ENCODE measurements at regions not wholly inside any gene's neighbourhood (a gene's known extent, or its start where the extent isn't known, plus 50 kb on each side); places are given as distances from the start of the nearest gene placed in this dataset.
"Not testable (repeated sequence)": the region's sequence is repeated elsewhere in the genome, so short reads cannot be mapped to it uniquely, and the experiment has no call there.

DNA sequence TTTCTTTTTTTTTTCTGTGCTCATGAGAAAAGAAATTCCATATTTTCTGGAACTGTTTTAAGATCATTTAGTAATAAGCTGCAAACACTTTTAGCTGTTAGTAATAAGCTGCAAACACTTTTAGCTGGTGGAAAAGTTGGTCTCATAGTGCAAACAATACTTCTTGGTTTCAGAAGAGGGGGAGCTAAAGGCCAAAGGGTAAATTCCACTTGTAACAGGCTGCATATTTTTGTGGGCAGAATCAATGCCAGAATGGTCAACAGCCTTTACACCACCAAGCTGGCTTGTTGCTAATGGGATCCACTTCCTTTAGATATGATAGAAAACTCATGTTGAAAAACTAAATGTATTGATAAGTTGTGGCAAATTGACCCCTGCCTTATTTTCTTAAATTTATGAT lies 356.8 kb downstream of the NR4A2 start:
- CTCF ChIA-PET, result no interaction called here

DNA sequence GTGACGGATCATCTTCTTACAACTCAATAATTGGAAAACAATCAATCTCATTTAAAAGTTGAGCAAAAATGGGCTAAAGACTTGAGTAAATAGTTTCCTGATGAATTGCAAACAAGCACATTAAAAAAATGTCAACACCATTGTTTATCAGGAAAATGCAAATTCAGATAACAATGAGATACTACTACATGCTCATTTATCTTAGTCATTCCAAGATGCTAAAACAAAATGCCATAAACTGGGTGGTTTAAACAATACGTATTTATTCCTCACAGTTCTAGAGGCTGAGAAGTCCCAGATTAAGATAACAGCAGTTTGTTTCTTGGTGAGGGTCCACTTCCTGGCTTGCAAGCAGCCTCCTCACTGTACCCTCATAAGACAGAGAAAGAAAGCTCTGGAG lies 359.6 kb downstream of the NR4A2 start:
- Histone ChIP-seq H3K4me3 (ENCODE audit: control insufficient read depth in 1 of 7, extremely low read depth in 1 of 7, insufficient read depth in 4 of 7, low read depth in 2 of 7, low read length in 6 of 7) (no peak overlapping the region), H3K27ac (ENCODE audit: insufficient read depth in 1 of 2, low read depth in 1 of 2, low read length in 2 of 2, poor library complexity in 1 of 2, severe bottlenecking in 2 of 2) (no peak overlapping the region), H3K36me3 (ENCODE audit: control insufficient read depth in 4 of 4, insufficient read depth in 4 of 4, low read length in 3 of 4) (no peaks in the 10 kb centered on the region), H3K9me3 (ENCODE audit: control extremely low read depth in 1 of 5, control insufficient read depth in 4 of 5, insufficient read depth in 2 of 5, low read depth in 1 of 5, low read length in 4 of 5) (no peaks in the 10 kb centered on the region), H3K4me1 (ENCODE audit: control extremely low read depth in 1 of 4, control insufficient read depth in 4 of 4, insufficient read depth in 4 of 4, low read length in 3 of 4) (no peaks in the 10 kb centered on the region), H3K27me3 (replicated peaks in 2 of 5; ENCODE audit: control insufficient read depth in 4 of 5, insufficient read depth in 5 of 5, low read length in 4 of 5) (no peaks in the 10 kb centered on the region)
- ChIA-PET POLR2A (interaction anchor here (0.7 kb wide), 1 partner anchor 73 kb away, joined by 8 read pairs; no protein-coding TSS in a partner anchor), CTCF (no interaction called here)
- DNase-seq, result no peak
- 100% methylated on average over 1 of the region's 2 CpGs for WGBS (ENCODE audit: insufficient coverage)

More for the DNA sequence above, 356.8 kb downstream of the NR4A2 start:
- no peak for DNase-seq
- no peak overlapping the region for H3K4me3 ChIP-seq (ENCODE audit: control insufficient read depth in 1 of 7, extremely low read depth in 1 of 7, insufficient read depth in 4 of 7, low read depth in 2 of 7, low read length in 6 of 7)
- no peaks in the 10 kb centered on the region for H3K9me3 ChIP-seq (ENCODE audit: control extremely low read depth in 1 of 5, control insufficient read depth in 4 of 5, insufficient read depth in 2 of 5, low read depth in 1 of 5, low read length in 4 of 5)
- H3K36me3 ChIP-seq (ENCODE audit: control insufficient read depth in 4 of 4, insufficient read depth in 4 of 4, low read length in 3 of 4), result no peaks in the 10 kb centered on the region
- POLR2A ChIA-PET, result no interaction called here
- no peaks in the 10 kb centered on the region for H3K27me3 ChIP-seq (replicated peaks in 2 of 5; ENCODE audit: control insufficient read depth in 4 of 5, insufficient read depth in 5 of 5, low read length in 4 of 5)
- H3K27ac ChIP-seq (ENCODE audit: insufficient read depth in 1 of 2, low read depth in 1 of 2, low read length in 2 of 2, poor library complexity in 1 of 2, severe bottlenecking in 2 of 2), result no peak overlapping the region
- no peaks in the 10 kb centered on the region for H3K4me1 ChIP-seq (ENCODE audit: control extremely low read depth in 1 of 4, control insufficient read depth in 4 of 4, insufficient read depth in 4 of 4, low read length in 3 of 4)

DNA sequence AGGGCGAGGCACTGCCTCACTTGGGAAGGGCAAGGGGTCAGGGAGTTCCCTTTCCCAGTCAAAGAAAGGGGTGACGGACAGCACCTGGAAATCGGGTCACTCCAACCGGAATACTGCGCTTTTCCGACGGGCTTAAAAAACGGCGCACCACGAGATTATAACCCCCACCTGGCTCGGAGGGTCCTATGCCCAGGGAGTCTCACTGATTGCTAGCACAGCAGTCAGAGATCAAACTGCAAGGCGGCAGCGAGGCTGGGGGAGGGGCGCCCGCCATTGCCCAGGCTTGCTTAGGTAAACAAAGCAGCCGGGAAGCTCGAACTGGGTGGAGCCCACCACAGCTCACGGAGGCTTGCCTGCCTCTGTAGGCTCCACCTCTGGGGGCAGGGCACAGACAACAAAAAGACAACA lies 366.5 kb downstream of the NR4A2 start:
- DNase-seq; H3K4me1 ChIP-seq (ENCODE audit: control extremely low read depth in 1 of 4, control insufficient read depth in 4 of 4, insufficient read depth in 4 of 4, low read length in 3 of 4); H3K9me3 ChIP-seq (ENCODE audit: control extremely low read depth in 1 of 5, control insufficient read depth in 4 of 5, insufficient read depth in 2 of 5, low read depth in 1 of 5, low read length in 4 of 5); H3K27ac ChIP-seq (ENCODE audit: insufficient read depth in 1 of 2, low read depth in 1 of 2, low read length in 2 of 2, poor library complexity in 1 of 2, severe bottlenecking in 2 of 2); CTCF ChIA-PET; POLR2A ChIA-PET; H3K27me3 ChIP-seq (replicated peaks in 2 of 5; ENCODE audit: control insufficient read depth in 4 of 5, insufficient read depth in 5 of 5, low read length in 4 of 5); H3K4me3 ChIP-seq (ENCODE audit: control insufficient read depth in 1 of 7, extremely low read depth in 1 of 7, insufficient read depth in 4 of 7, low read depth in 2 of 7, low read length in 6 of 7); H3K36me3 ChIP-seq (ENCODE audit: control insufficient read depth in 4 of 4, insufficient read depth in 4 of 4, low read length in 3 of 4): not testable (repeated sequence)
- 98% methylated on average over 11 of the region's 18 CpGs for WGBS (ENCODE audit: insufficient coverage)

DNA sequence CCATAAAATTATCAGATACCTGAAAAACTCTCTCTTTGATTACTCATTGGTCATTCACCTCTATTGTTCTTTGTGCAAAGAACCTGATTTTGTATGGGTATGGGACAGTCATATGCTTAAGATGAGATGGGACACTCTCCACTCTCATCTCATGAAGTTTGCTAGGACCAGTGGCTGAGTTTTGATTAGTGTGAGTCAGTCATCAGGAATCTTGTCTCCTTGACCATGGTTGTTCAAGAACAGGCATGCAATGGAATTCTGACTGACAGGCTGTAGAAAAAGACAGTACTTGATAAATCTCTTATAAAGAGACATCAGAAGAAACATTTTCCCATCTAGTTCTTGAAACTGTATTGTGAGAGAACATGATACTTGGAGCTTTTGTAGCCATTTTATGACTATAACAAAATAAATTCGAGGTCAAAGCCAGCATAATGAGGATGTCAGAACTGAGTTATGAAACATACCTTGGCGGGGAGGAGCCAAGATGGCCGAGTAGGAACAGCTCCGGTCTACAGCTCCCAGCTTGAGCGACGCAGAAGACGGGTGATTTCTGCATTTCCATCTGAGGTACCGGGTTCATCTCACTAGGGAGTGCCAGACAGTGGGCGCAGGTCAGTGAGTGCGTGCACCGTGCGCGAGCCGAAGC lies 367.0 kb downstream of the NR4A2 start:
- DNase-seq, result no peak
- whole genome bisulfite sequencing (ENCODE audit: insufficient coverage), result 96% methylated on average over 9 of the region's 14 CpGs
- CTCF ChIA-PET, result no interaction called here

DNA sequence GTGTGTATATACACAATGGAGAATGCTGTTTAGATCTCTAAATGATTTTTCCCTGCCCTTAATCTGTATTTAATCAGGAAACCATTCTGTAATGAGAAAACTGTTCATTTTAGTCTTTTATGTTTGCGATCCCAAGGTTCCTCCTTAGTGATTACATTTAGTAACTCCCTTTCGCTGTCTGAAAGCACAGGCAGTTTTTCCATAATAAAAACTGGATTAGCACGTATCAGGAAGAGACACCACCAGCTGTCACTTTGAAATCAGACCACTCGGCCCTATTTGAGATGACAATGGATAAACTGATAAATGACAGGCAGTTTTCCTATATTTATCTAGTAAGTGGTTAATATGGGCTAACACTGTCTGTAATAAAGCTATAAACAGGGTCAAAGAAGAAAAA lies 370.9 kb downstream of the NR4A2 start:
- DNase-seq, result no peak
- POLR2A ChIA-PET, result no interaction called here
- Histone ChIP-seq H3K4me3 (ENCODE audit: control insufficient read depth in 1 of 7, extremely low read depth in 1 of 7, insufficient read depth in 4 of 7, low read depth in 2 of 7, low read length in 6 of 7) (no peak overlapping the region), H3K27me3 (replicated peaks in 2 of 5; ENCODE audit: control insufficient read depth in 4 of 5, insufficient read depth in 5 of 5, low read length in 4 of 5) (no peaks in the 10 kb centered on the region), H3K4me1 (ENCODE audit: control extremely low read depth in 1 of 4, control insufficient read depth in 4 of 4, insufficient read depth in 4 of 4, low read length in 3 of 4) (no peaks in the 10 kb centered on the region), H3K9me3 (ENCODE audit: control extremely low read depth in 1 of 5, control insufficient read depth in 4 of 5, insufficient read depth in 2 of 5, low read depth in 1 of 5, low read length in 4 of 5) (no peaks in the 10 kb centered on the region), H3K36me3 (ENCODE audit: control insufficient read depth in 4 of 4, insufficient read depth in 4 of 4, low read length in 3 of 4) (no peaks in the 10 kb centered on the region), H3K27ac (ENCODE audit: insufficient read depth in 1 of 2, low read depth in 1 of 2, low read length in 2 of 2, poor library complexity in 1 of 2, severe bottlenecking in 2 of 2) (no peak overlapping the region)
- CTCF ChIA-PET, result no interaction called here
- WGBS (ENCODE audit: insufficient coverage), result 90% methylated on average over 2 of the region's 4 CpGs

More for the DNA sequence above, 367.0 kb downstream of the NR4A2 start:
- Histone ChIP-seq H3K4me3 (ENCODE audit: control insufficient read depth in 1 of 7, extremely low read depth in 1 of 7, insufficient read depth in 4 of 7, low read depth in 2 of 7, low read length in 6 of 7) (no peak overlapping the region), H3K36me3 (ENCODE audit: control insufficient read depth in 4 of 4, insufficient read depth in 4 of 4, low read length in 3 of 4) (no peaks in the 10 kb centered on the region), H3K4me1 (ENCODE audit: control extremely low read depth in 1 of 4, control insufficient read depth in 4 of 4, insufficient read depth in 4 of 4, low read length in 3 of 4) (no peaks in the 10 kb centered on the region), H3K9me3 (ENCODE audit: control extremely low read depth in 1 of 5, control insufficient read depth in 4 of 5, insufficient read depth in 2 of 5, low read depth in 1 of 5, low read length in 4 of 5) (no peaks in the 10 kb centered on the region), H3K27ac (ENCODE audit: insufficient read depth in 1 of 2, low read depth in 1 of 2, low read length in 2 of 2, poor library complexity in 1 of 2, severe bottlenecking in 2 of 2) (no peak overlapping the region), H3K27me3 (replicated peaks in 2 of 5; ENCODE audit: control insufficient read depth in 4 of 5, insufficient read depth in 5 of 5, low read length in 4 of 5) (no peaks in the 10 kb centered on the region)
- POLR2A ChIA-PET, result no interaction called here

DNA sequence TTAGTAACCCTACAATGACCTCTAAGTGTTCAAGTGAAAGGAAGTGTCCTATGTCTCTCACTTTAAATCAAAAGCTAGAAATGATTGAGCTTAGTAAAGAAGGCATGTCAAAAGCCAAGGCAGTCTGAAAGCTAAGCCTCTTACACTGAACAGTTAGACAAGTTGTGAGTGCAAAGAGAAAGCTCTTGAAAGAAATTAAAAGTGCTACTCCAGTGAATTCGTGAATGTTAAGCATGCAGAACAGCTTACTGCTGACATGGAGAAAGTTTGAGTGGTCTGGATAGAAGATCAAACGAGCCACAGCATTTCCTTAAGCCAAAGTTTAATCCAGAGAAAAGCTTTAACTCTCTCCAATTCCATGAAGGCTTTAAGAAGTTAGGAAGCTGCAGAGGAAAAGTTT lies 373.7 kb downstream of the NR4A2 start:
- no peak for DNase-seq
- CTCF ChIA-PET, result no interaction called here
- no peaks in the 10 kb centered on the region for H3K27me3 ChIP-seq (replicated peaks in 2 of 5; ENCODE audit: control insufficient read depth in 4 of 5, insufficient read depth in 5 of 5, low read length in 4 of 5)

DNA sequence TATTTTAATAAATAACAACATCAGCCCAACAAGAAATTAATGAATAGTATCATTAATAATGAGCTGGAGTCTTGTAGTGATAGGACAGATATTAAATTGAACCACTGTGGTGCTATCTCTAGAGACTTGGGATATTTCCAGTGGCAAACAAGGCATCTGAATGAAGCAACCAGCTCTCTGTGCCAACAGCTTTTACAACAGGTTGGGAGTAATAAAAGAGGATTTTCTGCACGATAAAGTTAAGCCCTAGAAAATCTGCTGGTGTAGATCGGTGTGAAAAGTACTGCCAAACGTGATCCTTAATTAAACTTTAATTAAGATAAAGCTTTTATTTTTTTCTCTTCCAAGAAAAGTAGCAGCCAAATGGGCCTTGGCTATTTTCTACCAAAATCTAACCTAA lies 385.5 kb downstream of the NR4A2 start:
- H3K27ac ChIP-seq (ENCODE audit: insufficient read depth in 1 of 2, low read depth in 1 of 2, low read length in 2 of 2, poor library complexity in 1 of 2, severe bottlenecking in 2 of 2), result no peak overlapping the region
- no peak overlapping the region for H3K4me3 ChIP-seq (ENCODE audit: control insufficient read depth in 1 of 7, extremely low read depth in 1 of 7, insufficient read depth in 4 of 7, low read depth in 2 of 7, low read length in 6 of 7)
- H3K9me3 ChIP-seq (ENCODE audit: control extremely low read depth in 1 of 5, control insufficient read depth in 4 of 5, insufficient read depth in 2 of 5, low read depth in 1 of 5, low read length in 4 of 5), result no peaks in the 10 kb centered on the region
- no peaks in the 10 kb centered on the region for H3K27me3 ChIP-seq (replicated peaks in 2 of 5; ENCODE audit: control insufficient read depth in 4 of 5, insufficient read depth in 5 of 5, low read length in 4 of 5)
- no peaks in the 10 kb centered on the region for H3K4me1 ChIP-seq (ENCODE audit: control extremely low read depth in 1 of 4, control insufficient read depth in 4 of 4, insufficient read depth in 4 of 4, low read length in 3 of 4)
- ChIA-PET POLR2A (no interaction called here), CTCF (no interaction called here)
- DNase-seq, result no peak
- WGBS (ENCODE audit: insufficient coverage), result no CpG with 5 or more reads among the region's 3 CpGs
- H3K36me3 ChIP-seq (ENCODE audit: control insufficient read depth in 4 of 4, insufficient read depth in 4 of 4, low read length in 3 of 4), result no peaks in the 10 kb centered on the region

More for the DNA sequence above, 373.7 kb downstream of the NR4A2 start:
- no peaks in the 10 kb centered on the region for H3K4me1 ChIP-seq (ENCODE audit: control extremely low read depth in 1 of 4, control insufficient read depth in 4 of 4, insufficient read depth in 4 of 4, low read length in 3 of 4)
- H3K9me3 ChIP-seq (ENCODE audit: control extremely low read depth in 1 of 5, control insufficient read depth in 4 of 5, insufficient read depth in 2 of 5, low read depth in 1 of 5, low read length in 4 of 5), result no peaks in the 10 kb centered on the region
- H3K27ac ChIP-seq (ENCODE audit: insufficient read depth in 1 of 2, low read depth in 1 of 2, low read length in 2 of 2, poor library complexity in 1 of 2, severe bottlenecking in 2 of 2), result no peak overlapping the region
- no peaks in the 10 kb centered on the region for H3K36me3 ChIP-seq (ENCODE audit: control insufficient read depth in 4 of 4, insufficient read depth in 4 of 4, low read length in 3 of 4)
- no peak overlapping the region for H3K4me3 ChIP-seq (ENCODE audit: control insufficient read depth in 1 of 7, extremely low read depth in 1 of 7, insufficient read depth in 4 of 7, low read depth in 2 of 7, low read length in 6 of 7)
- 90% methylated on average over 2 of the region's 2 CpGs for WGBS (ENCODE audit: insufficient coverage)
- POLR2A ChIA-PET, result no interaction called here
